ENCODE measurements at regions not wholly inside any gene's neighbourhood (a gene's known extent, or its start where the extent isn't known, plus 50 kb on each side); places are given as distances from the start of the nearest gene placed in this dataset.
A peak's percentile ranks its signal among the peaks of the same experiment; 100 is the strongest.

- 29 to 88% (median 59%) methylated on average over 2 to 3 of the region's 3 CpGs for WGBS, 5 donors
- intact Hi-C loops (cut with DNase I; ENCODE audit: low total_unique reads) = no loop called here
These were observed 394.0 kb downstream of the MIAT start for GRCh38 chr22:27051407-27051806.

GRCh38 chr22:27057717-27058116, 400.3 kb downstream of the MIAT start:
- Histone ChIP-seq H3K27me3 (peaks cover 0 to 7% (median 0%) of the 10 kb centered on the region in 3 donors), H3K36me3 (no peaks in the 10 kb centered on the region), H3K9me3 (no peaks in the 10 kb centered on the region), H3K4me1 (no peaks in the 10 kb centered on the region), H3K27ac (peak overlapping the region in 2 of 5 donors; percentile 22 to 61), H3K4me3 (no peak overlapping the region)
- no peak for TF ChIP-seq EP300 (IDR thresholded peaks at IDR 0.05)
- no peak for TF ChIP-seq POLR2AphosphoS5 (IDR thresholded peaks at IDR 0.05)
- no peak for TF ChIP-seq CTCF (IDR thresholded peaks at IDR 0.05)
- TF ChIP-seq POLR2A (IDR thresholded peaks at IDR 0.05) = no peak
- no peak for DNase-seq
- intact Hi-C loops (cut with DNase I; ENCODE audit: low total_unique reads) = no loop called here

More at GRCh38 chr22:27051407-27051806, 394.0 kb downstream of the MIAT start:
- no peak for DNase-seq
- TF ChIP-seq EP300 (IDR thresholded peaks at IDR 0.05) (no peak), POLR2AphosphoS5 (IDR thresholded peaks at IDR 0.05) (no peak), CTCF (IDR thresholded peaks at IDR 0.05) (no peak), POLR2A (IDR thresholded peaks at IDR 0.05) (no peak)
- Histone ChIP-seq H3K4me1 (no peaks in the 10 kb centered on the region), H3K36me3 (no peaks in the 10 kb centered on the region), H3K4me3 (no peak overlapping the region), H3K9me3 (no peaks in the 10 kb centered on the region), H3K27ac (no peak overlapping the region), H3K27me3 (peaks cover 0 to 3% (median 0%) of the 10 kb centered on the region in 3 donors)

- WGBS, 5 donors = 78 to 87% (median 79%) methylated on average over 15 of the region's 15 CpGs
- intact Hi-C loops (cut with DNase I; ENCODE audit: low total_unique reads) = no loop called here
- no peak overlapping the region for H3K4me3 ChIP-seq
These were observed 402.8 kb downstream of the MIAT start for GRCh38 chr22:27060190-27060589.

DNA sequence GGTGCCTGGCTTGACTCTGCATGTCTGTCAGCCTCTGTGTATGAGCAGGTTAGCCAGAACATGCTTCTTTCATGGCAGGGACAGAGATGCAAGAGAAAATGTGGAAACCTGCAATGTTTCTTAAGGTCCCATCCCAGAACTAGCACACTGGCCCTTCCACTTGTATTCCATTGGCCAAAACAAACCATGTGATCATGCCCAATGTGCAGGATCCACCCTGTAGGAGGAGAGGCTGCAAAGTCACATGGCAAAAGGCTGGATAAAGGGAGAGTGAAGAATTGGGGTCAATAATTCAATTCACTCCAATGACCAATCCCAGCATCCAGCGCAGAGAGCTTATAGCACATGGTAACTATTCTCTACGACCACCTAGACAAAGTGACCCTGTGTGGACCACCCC, 405.5 kb downstream of the MIAT start:
- no peak for DNase-seq
- H3K9me3 ChIP-seq = no peaks in the 10 kb centered on the region
- H3K36me3 ChIP-seq = no peaks in the 10 kb centered on the region
- intact Hi-C loops (cut with DNase I; ENCODE audit: low total_unique reads) = no loop called here
- no peak overlapping the region for H3K27ac ChIP-seq
- TF ChIP-seq EP300 (IDR thresholded peaks at IDR 0.05) (no peak), CTCF (IDR thresholded peaks at IDR 0.05) (no peak), POLR2A (IDR thresholded peaks at IDR 0.05) (no peak), POLR2AphosphoS5 (IDR thresholded peaks at IDR 0.05) (no peak)
- 80 to 97% (median 85%) methylated on average over 2 of the region's 2 CpGs for WGBS, 5 donors
- peaks cover 0 to 3% (median 0%) of the 10 kb centered on the region in 4 donors for H3K4me1 ChIP-seq
- no peak overlapping the region for H3K4me3 ChIP-seq
- H3K27me3 ChIP-seq = peaks cover 0 to 31% (median 3%) of the 10 kb centered on the region in 3 donors

More at GRCh38 chr22:27060190-27060589, 402.8 kb downstream of the MIAT start:
- no peak for DNase-seq
- H3K27ac ChIP-seq = no peak overlapping the region
- no peak for TF ChIP-seq CTCF (IDR thresholded peaks at IDR 0.05)
- TF ChIP-seq EP300 (IDR thresholded peaks at IDR 0.05) = no peak
- no peak for TF ChIP-seq POLR2AphosphoS5 (IDR thresholded peaks at IDR 0.05)
- no peak for TF ChIP-seq POLR2A (IDR thresholded peaks at IDR 0.05)
- H3K36me3 ChIP-seq = no peaks in the 10 kb centered on the region
- H3K27me3 ChIP-seq = peaks cover 0 to 17% (median 0%) of the 10 kb centered on the region in 3 donors
- H3K9me3 ChIP-seq = no peaks in the 10 kb centered on the region
- peaks cover 0 to 3% (median 0%) of the 10 kb centered on the region in 4 donors for H3K4me1 ChIP-seq

Measured in stomach (tissue), 8 donors.